Adrenal gland (tissue), 9 donors: ENCODE measurements at regions not wholly inside any gene's neighbourhood (a gene's known extent, or its start where the extent isn't known, plus 50 kb on each side); places are given as distances from the start of the nearest gene placed in this dataset.

Experiments
- DNase-seq, 7 donors: peaks; one replicate each; pipeline ENCODE4 v3.0.0-alpha.2; 2019 to 2020
- H3K27ac ChIP-seq, 5 donors: fragments of 200-600 bp; sonication (generic) in 4 of 5; 1 replicate in 3 of 5; 2 replicates in 2 of 5; pipeline versions ENCODE4 v1.5.1 to v1.8.0; 2016 to 2020; ENCODE audit warnings: mild to moderate bottlenecking in 1 of 5
- H3K27me3 ChIP-seq: fragments of 200-600 bp; 2 replicates; pipeline ENCODE4 v1.8.0; 2021
- H3K36me3 ChIP-seq, 2 donors: fragments of 200-600 bp; replicated peaks in 1 of 2; 1 replicate in 1 of 2; 2 replicates in 1 of 2; pipeline versions ENCODE4 v1.5.1 to v1.8.0; 2018 to 2022
- H3K4me1 ChIP-seq, 2 donors: fragments of 200-600 bp; replicated peaks in 1 of 2; 1 replicate in 1 of 2; 2 replicates in 1 of 2; pipeline versions ENCODE4 v1.5.1 to v1.8.0; 2018 to 2021
- H3K4me3 ChIP-seq, 4 donors: fragments of 200-600 bp; sonication (generic) in 3 of 4; one replicate each; pipeline ENCODE4 v1.5.1; 2016 to 2018
- H3K9me3 ChIP-seq, 3 donors: fragments of 200-600 bp; sonication (generic) in 1 of 3; replicated peaks in 1 of 3; 1 replicate in 2 of 3; 2 replicates in 1 of 3; pipeline versions ENCODE4 v1.5.1 to v1.8.0; 2016 to 2021
- CTCF ChIP-seq, 6 experiments: fragments of 450-650 bp in 4 of 6; fragments of 200-600 bp in 2 of 6; sonication (generic) in 1 of 6; IDR thresholded peaks; 1 replicate in 5 of 6; 2 replicates in 1 of 6; pipeline versions ENCODE4 v1.5.1 to v1.8.0; 2016 to 2021; ENCODE audit warnings: antibody characterized with exemption in 6 of 6, mild to moderate bottlenecking in 2 of 6, moderate library complexity in 1 of 6
- POLR2A ChIP-seq, 2 donors: fragments of 450-650 bp; IDR thresholded peaks; one replicate each; pipeline ENCODE4 v1.6.1; 2017; ENCODE audit warnings: antibody characterized with exemption in 2 of 2, mild to moderate bottlenecking in 2 of 2, moderate library complexity in 1 of 2
- WGBS, 4 donors: extraction: QIAGEN DNeasy Blood & Tissue Kit in 2 of 4; methylation state at CpG; one replicate each; pipeline versions ENCODE4 v1.1.5 to v1.1.7; 2013 to 2017; 5-methylcytosine and 5-hydroxymethylcytosine counted together
- intact Hi-C, 2 donors: fragments of 100-400 bp; cut with DNase I; formaldehyde crosslinking; loops; one replicate each; pipeline versions ENCODE4 v1.14.1 to v1.15.0; 2022 to 2023
- donor health status: healthy with polysubstance abuse.
- donor health status: Bipolar disorder and iron deficiency.
- donor health status: DM: yes; HTN: yes; CAD: no.
- donor health status: DM: no; HTN: no; CAD: no.
- donor health status: DM: no; HTN: no; CAD: no.

DNA sequence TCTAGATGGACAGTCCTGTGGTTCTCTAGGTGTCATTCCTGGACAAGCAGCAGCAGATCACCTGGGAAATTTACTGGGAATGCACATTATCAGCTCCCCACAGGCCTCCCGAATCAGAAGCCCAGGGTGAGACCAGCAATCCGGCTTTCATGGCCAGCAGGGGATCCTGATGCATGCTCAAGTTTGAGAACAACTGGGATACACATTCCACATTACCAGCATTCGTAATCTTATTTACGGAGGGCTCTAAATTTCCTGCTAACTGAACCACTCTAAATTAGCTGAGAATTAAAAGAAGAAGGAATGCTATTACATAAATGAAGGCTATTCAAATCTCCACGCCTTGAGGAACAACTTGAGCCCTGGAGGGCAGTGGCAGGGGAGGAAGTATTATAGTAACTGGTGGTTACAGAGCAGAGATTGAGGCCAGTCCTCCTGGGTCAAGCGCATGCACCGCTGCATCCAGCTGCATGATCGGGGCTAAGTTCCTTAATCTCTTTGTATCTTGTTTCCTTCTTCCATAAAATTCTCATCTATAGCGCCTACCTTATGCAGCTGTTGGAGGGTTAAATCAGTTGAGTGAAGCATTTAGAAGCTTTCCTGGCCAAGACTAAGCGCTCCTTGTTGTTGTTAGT lies 403.7 kb downstream of the CDH26 start:
- 70 to 82% (median 78%) methylated on average over 10 of the region's 10 CpGs for WGBS, 4 donors
- H3K9me3 ChIP-seq: no peaks in the 10 kb centered on the region
- no peak for DNase-seq

DNA sequence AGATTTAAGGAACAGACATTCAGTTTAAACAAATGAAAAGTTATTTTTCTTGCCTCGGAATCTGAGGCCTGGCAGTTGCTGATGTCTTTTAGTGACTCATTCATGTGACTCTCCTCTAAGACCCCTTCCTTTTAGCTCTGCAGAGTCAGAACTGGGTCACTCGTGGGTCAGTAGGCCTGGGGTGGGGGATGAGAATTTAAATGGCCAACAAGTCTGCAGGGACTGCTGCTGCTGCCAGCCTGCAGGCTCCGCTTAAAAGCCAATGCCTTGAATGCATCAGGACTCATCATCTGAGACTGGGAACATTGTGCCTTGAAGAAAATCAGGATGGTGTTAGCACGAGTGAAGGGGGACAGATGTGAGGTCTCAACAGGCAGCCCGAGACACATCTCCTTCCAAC lies 404.3 kb downstream of the CDH26 start:
- no peaks in the 10 kb centered on the region for H3K9me3 ChIP-seq
- no peaks in the 10 kb centered on the region for H3K4me1 ChIP-seq
- intact Hi-C loops: no loop called here
- DNase-seq: no peak
- no peaks in the 10 kb centered on the region for H3K36me3 ChIP-seq
- H3K27ac ChIP-seq: no peak overlapping the region
- TF ChIP-seq CTCF (IDR thresholded peaks at IDR 0.05) (no peak), POLR2A (IDR thresholded peaks at IDR 0.05) (no peak)
- 41 to 69% (median 62%) methylated on average over 5 of the region's 5 CpGs for WGBS, 4 donors
- H3K27me3 ChIP-seq: no peaks in the 10 kb centered on the region
- no peak overlapping the region for H3K4me3 ChIP-seq

More for the DNA sequence above, 403.7 kb downstream of the CDH26 start:
- Histone ChIP-seq H3K4me3 (no peak overlapping the region), H3K36me3 (no peaks in the 10 kb centered on the region), H3K27ac (no peak overlapping the region), H3K27me3 (no peaks in the 10 kb centered on the region), H3K4me1 (no peaks in the 10 kb centered on the region)
- intact Hi-C loops: no loop called here
- TF ChIP-seq CTCF (IDR thresholded peaks at IDR 0.05) (no peak), POLR2A (IDR thresholded peaks at IDR 0.05) (no peak)

- H3K27ac ChIP-seq: no peak overlapping the region
- H3K27me3 ChIP-seq: no peaks in the 10 kb centered on the region
- no peak overlapping the region for H3K4me3 ChIP-seq
- no peaks in the 10 kb centered on the region for H3K36me3 ChIP-seq
- DNase-seq: no peak
- no peak for TF ChIP-seq CTCF (IDR thresholded peaks at IDR 0.05)
- TF ChIP-seq POLR2A (IDR thresholded peaks at IDR 0.05): no peak
- no peaks in the 10 kb centered on the region for H3K9me3 ChIP-seq
- intact Hi-C loops: no loop called here
- no peaks in the 10 kb centered on the region for H3K4me1 ChIP-seq
- WGBS, 4 donors: 77 to 85% (median 81%) methylated on average over 11 to 12 of the region's 12 CpGs
These were observed 405.5 kb downstream of the CDH26 start for GRCh38 chr20:60363698-60364097.

- no peak for DNase-seq
- H3K27ac ChIP-seq: no peak overlapping the region
- WGBS, 4 donors: 52 to 75% (median 58%) methylated on average over 7 to 8 of the region's 8 CpGs
- TF ChIP-seq POLR2A (IDR thresholded peaks at IDR 0.05): no peak
- no peaks in the 10 kb centered on the region for H3K9me3 ChIP-seq
- H3K36me3 ChIP-seq: no peaks in the 10 kb centered on the region
- no peaks in the 10 kb centered on the region for H3K27me3 ChIP-seq
- H3K4me1 ChIP-seq: no peaks in the 10 kb centered on the region
- no peak overlapping the region for H3K4me3 ChIP-seq
- intact Hi-C loops: no loop called here
These were observed 406.9 kb downstream of the CDH26 start for GRCh38 chr20:60365064-60365666.

- no peaks in the 10 kb centered on the region for H3K9me3 ChIP-seq
- intact Hi-C loops: no loop called here
- no peaks in the 10 kb centered on the region for H3K36me3 ChIP-seq
- no peaks in the 10 kb centered on the region for H3K4me1 ChIP-seq
- H3K27me3 ChIP-seq: no peaks in the 10 kb centered on the region
- 28 to 45% (median 33%) methylated on average over 7 of the region's 7 CpGs for WGBS, 4 donors
- DNase-seq: no peak
- no peak for TF ChIP-seq POLR2A (IDR thresholded peaks at IDR 0.05)
- no peak for TF ChIP-seq CTCF (IDR thresholded peaks at IDR 0.05)
- no peak overlapping the region for H3K4me3 ChIP-seq
- H3K27ac ChIP-seq: no peak overlapping the region
These were observed 407.7 kb downstream of the CDH26 start for GRCh38 chr20:60365882-60366281.
